ENCODE measurements at regions not wholly inside any gene's neighbourhood (a gene's known extent, or its start where the extent isn't known, plus 50 kb on each side); places are given as distances from the start of the nearest gene placed in this dataset.

GRCh38 chr1:69146303-69146702 is 421.4 kb upstream of the LRRC7 start:
- H3K27ac ChIP-seq (ENCODE audit: low read depth in 1 of 2, low read length in 1 of 2): no peak overlapping the region
- TF ChIP-seq, protein P1, sequence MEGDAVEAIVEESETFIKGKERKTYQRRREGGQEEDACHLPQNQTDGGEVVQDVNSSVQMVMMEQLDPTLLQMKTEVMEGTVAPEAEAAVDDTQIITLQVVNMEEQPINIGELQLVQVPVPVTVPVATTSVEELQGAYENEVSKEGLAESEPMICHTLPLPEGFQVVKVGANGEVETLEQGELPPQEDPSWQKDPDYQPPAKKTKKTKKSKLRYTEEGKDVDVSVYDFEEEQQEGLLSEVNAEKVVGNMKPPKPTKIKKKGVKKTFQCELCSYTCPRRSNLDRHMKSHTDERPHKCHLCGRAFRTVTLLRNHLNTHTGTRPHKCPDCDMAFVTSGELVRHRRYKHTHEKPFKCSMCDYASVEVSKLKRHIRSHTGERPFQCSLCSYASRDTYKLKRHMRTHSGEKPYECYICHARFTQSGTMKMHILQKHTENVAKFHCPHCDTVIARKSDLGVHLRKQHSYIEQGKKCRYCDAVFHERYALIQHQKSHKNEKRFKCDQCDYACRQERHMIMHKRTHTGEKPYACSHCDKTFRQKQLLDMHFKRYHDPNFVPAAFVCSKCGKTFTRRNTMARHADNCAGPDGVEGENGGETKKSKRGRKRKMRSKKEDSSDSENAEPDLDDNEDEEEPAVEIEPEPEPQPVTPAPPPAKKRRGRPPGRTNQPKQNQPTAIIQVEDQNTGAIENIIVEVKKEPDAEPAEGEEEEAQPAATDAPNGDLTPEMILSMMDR (IDR thresholded peaks at IDR 0.05; ENCODE audit: control extremely low read depth, extremely low read depth): no peak
- no peaks in the 10 kb centered on the region for H3K27me3 ChIP-seq (ENCODE audit: control insufficient read depth in 3 of 3, insufficient read depth in 3 of 3, low read length in 2 of 3)
- H3K9ac ChIP-seq (ENCODE audit: insufficient read depth in 1 of 2, low read length in 2 of 2): no peak overlapping the region
- 80 to 87% methylated on average over 3 of the region's 3 CpGs for WGBS, 2 donors
- ATAC-seq (ENCODE audit: insufficient read depth, low FRiP score) (no peak), DNase-seq (no peak)
- no peak overlapping the region for H3K4me3 ChIP-seq
- H3K9me3 ChIP-seq (ENCODE audit: control insufficient read depth in 4 of 4, insufficient read depth in 3 of 4, low read length in 3 of 4): no peaks in the 10 kb centered on the region
- no peaks in the 10 kb centered on the region for H3K4me1 ChIP-seq (ENCODE audit: control insufficient read depth in 5 of 5, insufficient read depth in 5 of 5, low read length in 5 of 5)
- H3K36me3 ChIP-seq (ENCODE audit: control insufficient read depth in 4 of 4, insufficient read depth in 4 of 4, low read length in 4 of 4): no peaks in the 10 kb centered on the region

GRCh38 chr1:69148731-69149130 is 419.0 kb upstream of the LRRC7 start:
- Histone ChIP-seq H3K36me3 (ENCODE audit: control insufficient read depth in 4 of 4, insufficient read depth in 4 of 4, low read length in 4 of 4) (no peaks in the 10 kb centered on the region), H3K27ac (ENCODE audit: low read depth in 1 of 2, low read length in 1 of 2) (no peak overlapping the region), H3K4me1 (ENCODE audit: control insufficient read depth in 5 of 5, insufficient read depth in 5 of 5, low read length in 5 of 5) (no peaks in the 10 kb centered on the region), H3K4me3 (no peak overlapping the region), H3K27me3 (ENCODE audit: control insufficient read depth in 3 of 3, insufficient read depth in 3 of 3, low read length in 2 of 3) (no peaks in the 10 kb centered on the region), H3K9me3 (ENCODE audit: control insufficient read depth in 4 of 4, insufficient read depth in 3 of 4, low read length in 3 of 4) (peaks cover 0 to 3% (median 0%) of the 10 kb centered on the region in 4 donors), H3K9ac (ENCODE audit: insufficient read depth in 1 of 2, low read length in 2 of 2) (no peak overlapping the region)
- DNase-seq (no peak), ATAC-seq (ENCODE audit: insufficient read depth, low FRiP score) (no peak)
- TF ChIP-seq, protein P1 (IDR thresholded peaks at IDR 0.05; ENCODE audit: control extremely low read depth, extremely low read depth): no peak
- WGBS, 2 donors: 82 to 95% methylated on average over 1 of the region's 1 CpG

DNA sequence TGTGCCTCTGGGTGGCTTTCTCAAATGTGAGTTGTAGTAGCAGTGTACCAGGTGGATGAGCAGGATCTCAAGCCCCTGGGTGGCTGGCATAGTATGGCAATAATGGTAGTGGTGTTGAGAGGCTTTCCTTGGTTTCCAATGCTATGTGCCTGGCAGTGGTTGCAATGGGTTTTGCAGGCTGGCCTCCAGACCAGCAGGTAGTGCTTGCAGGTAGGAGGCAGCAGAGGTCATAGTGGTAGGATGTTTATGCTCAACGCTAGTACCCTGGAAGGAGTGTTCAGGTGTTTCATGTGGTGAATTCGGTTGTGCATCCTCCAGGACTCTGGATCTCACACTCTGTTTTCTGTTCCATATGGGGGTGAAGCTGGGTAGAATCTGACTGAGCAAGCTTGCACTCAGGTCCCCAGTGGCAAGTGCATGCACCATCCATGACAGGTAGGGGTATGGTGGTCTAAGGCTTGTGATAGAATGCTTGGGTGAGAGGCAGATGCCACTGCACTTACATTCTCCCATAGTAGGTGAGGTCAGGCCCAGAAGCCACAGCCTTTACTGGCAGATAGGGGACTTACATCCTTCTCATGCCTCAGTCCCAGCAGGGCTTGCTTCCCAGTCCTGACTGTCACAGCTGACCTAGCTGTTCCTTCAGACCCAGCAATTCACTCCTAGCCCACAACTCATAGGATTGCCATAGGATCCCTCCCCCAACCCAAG is 410.5 kb upstream of the LRRC7 start:
- WGBS, 2 donors: 89 to 97% methylated on average over 2 of the region's 2 CpGs
- Histone ChIP-seq H3K4me1 (ENCODE audit: control insufficient read depth in 5 of 5, insufficient read depth in 5 of 5, low read length in 5 of 5) (no peaks in the 10 kb centered on the region), H3K4me3 (no peak overlapping the region), H3K9me3 (ENCODE audit: control insufficient read depth in 4 of 4, insufficient read depth in 3 of 4, low read length in 3 of 4) (peaks cover 0 to 8% (median 2%) of the 10 kb centered on the region in 4 donors), H3K27ac (ENCODE audit: low read depth in 1 of 2, low read length in 1 of 2) (no peak overlapping the region), H3K36me3 (ENCODE audit: control insufficient read depth in 4 of 4, insufficient read depth in 4 of 4, low read length in 4 of 4) (no peaks in the 10 kb centered on the region), H3K27me3 (ENCODE audit: control insufficient read depth in 3 of 3, insufficient read depth in 3 of 3, low read length in 2 of 3) (no peaks in the 10 kb centered on the region), H3K9ac (ENCODE audit: insufficient read depth in 1 of 2, low read length in 2 of 2) (no peak overlapping the region)
- DNase-seq (no peak), ATAC-seq (ENCODE audit: insufficient read depth, low FRiP score) (no peak)
- TF ChIP-seq, protein P1 (IDR thresholded peaks at IDR 0.05; ENCODE audit: control extremely low read depth, extremely low read depth): no peak

- no peaks in the 10 kb centered on the region for H3K36me3 ChIP-seq (ENCODE audit: control insufficient read depth in 4 of 4, insufficient read depth in 4 of 4, low read length in 4 of 4)
- no peak overlapping the region for H3K9ac ChIP-seq (ENCODE audit: insufficient read depth in 1 of 2, low read length in 2 of 2)
- WGBS, 2 donors: 83 to 87% methylated on average over 2 of the region's 2 CpGs
- H3K9me3 ChIP-seq (ENCODE audit: control insufficient read depth in 4 of 4, insufficient read depth in 3 of 4, low read length in 3 of 4): no peaks in the 10 kb centered on the region
- no peak overlapping the region for H3K27ac ChIP-seq (ENCODE audit: low read depth in 1 of 2, low read length in 1 of 2)
- TF ChIP-seq, protein P1 (IDR thresholded peaks at IDR 0.05; ENCODE audit: control extremely low read depth, extremely low read depth): no peak
- no peak for ATAC-seq (ENCODE audit: insufficient read depth, low FRiP score)
- H3K27me3 ChIP-seq (ENCODE audit: control insufficient read depth in 3 of 3, insufficient read depth in 3 of 3, low read length in 2 of 3): no peaks in the 10 kb centered on the region
- no peak overlapping the region for H3K4me3 ChIP-seq
- no peak for DNase-seq
- H3K4me1 ChIP-seq (ENCODE audit: control insufficient read depth in 5 of 5, insufficient read depth in 5 of 5, low read length in 5 of 5): no peaks in the 10 kb centered on the region
Observed at GRCh38 chr1:69163241-69163640, 404.5 kb upstream of the LRRC7 start.
